ACHN (cell line): ENCODE measurements at regions not wholly inside any gene's neighbourhood (a gene's known extent, or its start where the extent isn't known, plus 50 kb on each side); places are given as distances from the start of the nearest gene placed in this dataset.
A peak's percentile ranks its signal among the peaks of the same experiment; 100 is the strongest.

Experiments used
- DNase-seq: peaks from one replicate; pipeline ENCODE4 v3.0.0-alpha.2; 2015
- in situ Hi-C: cut with HindIII; loops from 2 replicates; pipeline ENCODE4 v1.10.0; 2017; ENCODE audit warnings: low sequenced_read_pairs, low pct_ligation_motif_present, low pct_unique_long_range_greater_than_20kb

GRCh38 chr3:106261915-106262683, 393.3 kb upstream of the CBLB start:
- no peak for DNase-seq
- in situ Hi-C loops, result no loop called here

GRCh38 chr3:106263011-106263410, 394.2 kb upstream of the CBLB start:
- in situ Hi-C loops, result no loop called here
- DNase-seq, result no peak

GRCh38 chr3:106263546-106263945, 394.7 kb upstream of the CBLB start:
- DNase-seq, result no peak
- in situ Hi-C loops, result no loop called here

GRCh38 chr3:106265704-106266103, 396.9 kb upstream of the CBLB start:
- in situ Hi-C loops, result no loop called here
- no peak for DNase-seq

GRCh38 chr3:106268696-106269095, 399.9 kb upstream of the CBLB start:
- no peak for DNase-seq
- in situ Hi-C loops, result no loop called here

- DNase-seq, result no peak
- in situ Hi-C loops, result no loop called here
These were observed 403.5 kb upstream of the CBLB start for GRCh38 chr3:106272302-106272701.

- in situ Hi-C loops, result no loop called here
- DNase-seq, result no peak
These were observed 406.8 kb upstream of the CBLB start for GRCh38 chr3:106275592-106275991.

GRCh38 chr3:106276151-106276550, 407.3 kb upstream of the CBLB start:
- no peak for DNase-seq
- in situ Hi-C loops, result no loop called here

- DNase-seq, result no peak
- in situ Hi-C loops, result no loop called here
These were observed 408.2 kb upstream of the CBLB start for GRCh38 chr3:106276755-106277612.

- DNase-seq, result peak; percentile 48
- in situ Hi-C loops, result no loop called here
These were observed 408.9 kb upstream of the CBLB start for GRCh38 chr3:106277731-106278130.

GRCh38 chr3:106281221-106281620, 412.4 kb upstream of the CBLB start:
- no peak for DNase-seq
- in situ Hi-C loops, result no loop called here

- in situ Hi-C loops, result no loop called here
- no peak for DNase-seq
These were observed 414.1 kb upstream of the CBLB start for GRCh38 chr3:106282943-106283342.

- in situ Hi-C loops, result no loop called here
- DNase-seq, result no peak
These were observed 420.0 kb upstream of the CBLB start for GRCh38 chr3:106288781-106289180.

GRCh38 chr3:106290304-106290997, 421.6 kb upstream of the CBLB start:
- DNase-seq, result no peak
- in situ Hi-C loops, result no loop called here

- in situ Hi-C loops, result no loop called here
- no peak for DNase-seq
These were observed 424.3 kb upstream of the CBLB start for GRCh38 chr3:106293161-106293560.

- in situ Hi-C loops, result no loop called here
- no peak for DNase-seq
These were observed 425.3 kb upstream of the CBLB start for GRCh38 chr3:106294121-106294520.

- peak; percentile 37 for DNase-seq
- in situ Hi-C loops, result no loop called here
These were observed 427.2 kb upstream of the CBLB start for GRCh38 chr3:106296062-106296461.

GRCh38 chr3:106299300-106300098, 430.7 kb upstream of the CBLB start:
- in situ Hi-C loops, result no loop called here
- DNase-seq, result no peak
